Pons (tissue), 1 donor: ENCODE measurements at regions not wholly inside any gene's neighbourhood (a gene's known extent, or its start where the extent isn't known, plus 50 kb on each side); places are given as distances from the start of the nearest gene placed in this dataset.
"Not testable (repeated sequence)": the region's sequence is repeated elsewhere in the genome, so short reads cannot be mapped to it uniquely, and the experiment has no call there.

Experiments
- DNase-seq: peaks from one replicate; pipeline ENCODE4 v3.0.0-alpha.2; 2016; ENCODE audit warnings: low spot score

GRCh38 chr12:85425926-85426325 is 145.9 kb downstream of the ALX1 start:
- no peak for DNase-seq

- DNase-seq = not testable (repeated sequence)
Observed at GRCh38 chr12:85433148-85433547, 153.1 kb downstream of the ALX1 start.

GRCh38 chr12:85440271-85440670 is 160.3 kb downstream of the ALX1 start:
- no peak for DNase-seq

GRCh38 chr12:85441025-85441424 is 161.0 kb downstream of the ALX1 start:
- DNase-seq = no peak

- no peak for DNase-seq
Observed at GRCh38 chr12:85441741-85442140, 161.7 kb downstream of the ALX1 start.

- no peak for DNase-seq
Observed at GRCh38 chr12:85445060-85445938, 165.3 kb downstream of the ALX1 start.

GRCh38 chr12:85448031-85448430 is 168.0 kb downstream of the ALX1 start:
- DNase-seq = no peak

- DNase-seq = no peak
Observed at GRCh38 chr12:85448548-85449139, 168.6 kb downstream of the ALX1 start.

GRCh38 chr12:85457016-85457415 is 177.0 kb downstream of the ALX1 start:
- no peak for DNase-seq

GRCh38 chr12:85461127-85461526 is 181.1 kb downstream of the ALX1 start:
- no peak for DNase-seq

- DNase-seq = no peak
Observed at GRCh38 chr12:85462888-85463287, 182.9 kb downstream of the ALX1 start.

- no peak for DNase-seq
Observed at GRCh38 chr12:85466890-85467289, 186.9 kb downstream of the ALX1 start.

- peak; percentile 44 for DNase-seq
Observed at GRCh38 chr12:85468356-85469157, 188.5 kb downstream of the ALX1 start.

- DNase-seq = not testable (repeated sequence)
Observed at GRCh38 chr12:85469158-85470086, 189.4 kb downstream of the ALX1 start.

- not testable (repeated sequence) for DNase-seq
Observed at GRCh38 chr12:85475277-85475676, 195.3 kb downstream of the ALX1 start.

- no peak for DNase-seq
Observed at GRCh38 chr12:85476756-85477155, 196.7 kb downstream of the ALX1 start.

GRCh38 chr12:85484387-85484786 is 204.4 kb downstream of the ALX1 start:
- DNase-seq = no peak

- no peak for DNase-seq
Observed at GRCh38 chr12:85489194-85489593, 209.2 kb downstream of the ALX1 start.

GRCh38 chr12:85504164-85504563 is 224.1 kb downstream of the ALX1 start:
- no peak for DNase-seq

GRCh38 chr12:85504624-85505023 is 224.6 kb downstream of the ALX1 start:
- no peak for DNase-seq

GRCh38 chr12:85507456-85507855 is 227.4 kb downstream of the ALX1 start:
- no peak for DNase-seq
